Naive B cell (primary cell): ENCODE measurements at regions not wholly inside any gene's neighbourhood (a gene's known extent, or its start where the extent isn't known, plus 50 kb on each side); places are given as distances from the start of the nearest gene placed in this dataset.
"Not testable (repeated sequence)": the region's sequence is repeated elsewhere in the genome, so short reads cannot be mapped to it uniquely, and the experiment has no call there.

Experiments
- ATAC-seq, 2 donors: fragments of 150-1000 bp; cut with Tn5 transposase; 2 replicates each; pipeline ENCODE4 v1.10.0; 2021; ENCODE audit warnings: low read depth in 2 of 2, mild to moderate bottlenecking in 2 of 2, moderate library complexity in 2 of 2
- DNase-seq: peaks from one replicate; pipeline ENCODE4 v3.0.0; 2022
- H3K27ac Mint-ChIP-seq, 6 donors: one replicate each; pipeline ENCODE4 v1.8.0; 2020 to 2022; ENCODE audit warnings: mild to moderate bottlenecking in 6 of 6, mixed read lengths in 6 of 6, moderate library complexity in 5 of 6, inconsistent platforms in 2 of 6
- H3K27me3 Mint-ChIP-seq, 3 donors: one replicate each; pipeline ENCODE4 v1.8.0; 2021 to 2022; ENCODE audit warnings: mixed read lengths in 3 of 3, mild to moderate bottlenecking in 1 of 3
- H3K36me3 Mint-ChIP-seq, 2 donors: one replicate each; pipeline ENCODE4 v1.8.0; 2020 to 2022; ENCODE audit warnings: mixed read lengths in 2 of 2, inconsistent platforms in 1 of 2, mild to moderate bottlenecking in 1 of 2
- H3K4me1 Mint-ChIP-seq, 3 donors: one replicate each; pipeline ENCODE4 v1.8.0; 2020 to 2022; ENCODE audit warnings: mixed read lengths in 3 of 3, inconsistent platforms in 1 of 3, mild to moderate bottlenecking in 1 of 3, moderate library complexity in 1 of 3
- H3K4me3 Mint-ChIP-seq, 8 donors: one replicate each; pipeline ENCODE4 v1.8.0; 2020 to 2022; ENCODE audit warnings: mild to moderate bottlenecking in 8 of 8, mixed read lengths in 8 of 8, moderate library complexity in 8 of 8, inconsistent platforms in 2 of 8
- H3K9me3 Mint-ChIP-seq, 7 donors: one replicate each; pipeline ENCODE4 v1.8.0; 2020 to 2022; ENCODE audit warnings: mixed read lengths in 7 of 7, mild to moderate bottlenecking in 5 of 7, inconsistent platforms in 2 of 7, moderate library complexity in 1 of 7

GRCh38 chr3:166697495-166697894 is 682.6 kb downstream of the ZBBX start:
- Mint-ChIP-seq H3K9me3 (peaks cover 0 to 4% (median 0%) of the 10 kb centered on the region in 7 donors), H3K27ac (no peak overlapping the region), H3K4me1 (no peaks in the 10 kb centered on the region), H3K4me3 (no peak overlapping the region), H3K27me3 (no peaks in the 10 kb centered on the region), H3K36me3 (no peaks in the 10 kb centered on the region)
- no peak for ATAC-seq
- DNase-seq, result no peak

- H3K27ac Mint-ChIP-seq, result no peak overlapping the region
- ATAC-seq, result no peak
- H3K27me3 Mint-ChIP-seq, result no peaks in the 10 kb centered on the region
- H3K4me3 Mint-ChIP-seq, result no peak overlapping the region
- no peaks in the 10 kb centered on the region for H3K4me1 Mint-ChIP-seq
- H3K9me3 Mint-ChIP-seq, result peaks cover 0 to 4% (median 0%) of the 10 kb centered on the region in 7 donors
- no peaks in the 10 kb centered on the region for H3K36me3 Mint-ChIP-seq
- no peak for DNase-seq
These were observed 684.0 kb downstream of the ZBBX start for GRCh38 chr3:166696103-166696502.

GRCh38 chr3:166688665-166689064 is 691.4 kb downstream of the ZBBX start:
- Mint-ChIP-seq H3K36me3 (no peaks in the 10 kb centered on the region), H3K4me3 (no peak overlapping the region), H3K27me3 (no peaks in the 10 kb centered on the region), H3K27ac (no peak overlapping the region), H3K4me1 (no peaks in the 10 kb centered on the region), H3K9me3 (peaks cover 0 to 4% (median 0%) of the 10 kb centered on the region in 7 donors)
- no peak for DNase-seq
- ATAC-seq, result no peak

GRCh38 chr3:166685246-166685645 is 694.9 kb downstream of the ZBBX start:
- Mint-ChIP-seq H3K27me3 (no peaks in the 10 kb centered on the region), H3K36me3 (no peaks in the 10 kb centered on the region), H3K9me3 (peaks cover 0 to 4% (median 0%) of the 10 kb centered on the region in 7 donors), H3K4me3 (no peak overlapping the region), H3K27ac (no peak overlapping the region), H3K4me1 (no peaks in the 10 kb centered on the region)
- DNase-seq, result no peak
- no peak for ATAC-seq

- DNase-seq, H3K9me3 Mint-ChIP-seq, H3K27ac Mint-ChIP-seq, H3K4me1 Mint-ChIP-seq, H3K27me3 Mint-ChIP-seq, H3K36me3 Mint-ChIP-seq, H3K4me3 Mint-ChIP-seq, ATAC-seq: not testable (repeated sequence)
These were observed 696.0 kb downstream of the ZBBX start for GRCh38 chr3:166684077-166684476.

- no peak overlapping the region for H3K4me3 Mint-ChIP-seq
- no peaks in the 10 kb centered on the region for H3K27me3 Mint-ChIP-seq
- no peak overlapping the region for H3K27ac Mint-ChIP-seq
- no peaks in the 10 kb centered on the region for H3K4me1 Mint-ChIP-seq
- no peaks in the 10 kb centered on the region for H3K36me3 Mint-ChIP-seq
- peaks cover 0 to 3% (median 0%) of the 10 kb centered on the region in 7 donors for H3K9me3 Mint-ChIP-seq
- DNase-seq (no peak), ATAC-seq (no peak)
These were observed 710.3 kb downstream of the ZBBX start for GRCh38 chr3:166669781-166670180.

- H3K9me3 Mint-ChIP-seq, result peaks cover 7 to 27% (median 14%) of the 10 kb centered on the region in 7 donors
- peak overlapping the region in 1 of 6 donors; percentile 38 for H3K27ac Mint-ChIP-seq
- DNase-seq (no peak), ATAC-seq (no peak)
- H3K27me3 Mint-ChIP-seq, result no peaks in the 10 kb centered on the region
- no peaks in the 10 kb centered on the region for H3K36me3 Mint-ChIP-seq
- H3K4me3 Mint-ChIP-seq, result no peak overlapping the region
- no peaks in the 10 kb centered on the region for H3K4me1 Mint-ChIP-seq
These were observed 716.9 kb downstream of the ZBBX start for GRCh38 chr3:166663194-166663593.

GRCh38 chr3:166661621-166662020 is 718.5 kb downstream of the ZBBX start:
- H3K36me3 Mint-ChIP-seq, result no peaks in the 10 kb centered on the region
- no peak overlapping the region for H3K4me3 Mint-ChIP-seq
- H3K9me3 Mint-ChIP-seq, result peaks cover 9 to 27% (median 16%) of the 10 kb centered on the region in 7 donors
- ATAC-seq (no peak), DNase-seq (no peak)
- no peaks in the 10 kb centered on the region for H3K4me1 Mint-ChIP-seq
- H3K27ac Mint-ChIP-seq, result no peak overlapping the region
- no peaks in the 10 kb centered on the region for H3K27me3 Mint-ChIP-seq

- ATAC-seq, result no peak
- Mint-ChIP-seq H3K4me1 (no peaks in the 10 kb centered on the region), H3K27ac (no peak overlapping the region), H3K9me3 (peaks cover 9 to 29% (median 17%) of the 10 kb centered on the region in 7 donors), H3K36me3 (no peaks in the 10 kb centered on the region), H3K27me3 (no peaks in the 10 kb centered on the region), H3K4me3 (no peak overlapping the region)
- no peak for DNase-seq
These were observed 719.1 kb downstream of the ZBBX start for GRCh38 chr3:166660962-166661361.

GRCh38 chr3:166637984-166638530 is 742.0 kb downstream of the ZBBX start:
- ATAC-seq (no peak), DNase-seq (no peak)
- no peaks in the 10 kb centered on the region for H3K4me1 Mint-ChIP-seq
- H3K27me3 Mint-ChIP-seq, result no peaks in the 10 kb centered on the region
- no peak overlapping the region for H3K27ac Mint-ChIP-seq
- no peaks in the 10 kb centered on the region for H3K36me3 Mint-ChIP-seq
- no peak overlapping the region for H3K4me3 Mint-ChIP-seq
- peaks cover 0 to 4% (median 0%) of the 10 kb centered on the region in 7 donors for H3K9me3 Mint-ChIP-seq

GRCh38 chr3:166634091-166634746 is 745.9 kb downstream of the ZBBX start:
- Mint-ChIP-seq H3K4me3 (no peak overlapping the region), H3K36me3 (no peaks in the 10 kb centered on the region), H3K27ac (no peak overlapping the region), H3K4me1 (no peaks in the 10 kb centered on the region), H3K9me3 (peaks cover 0 to 8% (median 0%) of the 10 kb centered on the region in 7 donors), H3K27me3 (no peaks in the 10 kb centered on the region)
- ATAC-seq, result no peak
- DNase-seq, result no peak

GRCh38 chr3:166630190-166630589 is 749.9 kb downstream of the ZBBX start:
- Mint-ChIP-seq H3K4me3 (no peak overlapping the region), H3K9me3 (peaks cover 0 to 4% (median 0%) of the 10 kb centered on the region in 7 donors), H3K36me3 (no peaks in the 10 kb centered on the region), H3K27me3 (no peaks in the 10 kb centered on the region), H3K4me1 (no peaks in the 10 kb centered on the region), H3K27ac (no peak overlapping the region)
- ATAC-seq (no peak), DNase-seq (no peak)

GRCh38 chr3:166613365-166613764 is 766.7 kb downstream of the ZBBX start:
- DNase-seq, result no peak
- H3K9me3 Mint-ChIP-seq, result peaks cover 0 to 5% (median 4%) of the 10 kb centered on the region in 7 donors
- H3K4me3 Mint-ChIP-seq, result no peak overlapping the region
- no peaks in the 10 kb centered on the region for H3K36me3 Mint-ChIP-seq
- H3K27me3 Mint-ChIP-seq, result no peaks in the 10 kb centered on the region
- no peak for ATAC-seq
- no peak overlapping the region for H3K27ac Mint-ChIP-seq
- no peaks in the 10 kb centered on the region for H3K4me1 Mint-ChIP-seq

- not testable (repeated sequence) for H3K4me1 Mint-ChIP-seq
These were observed 767.3 kb downstream of the ZBBX start for GRCh38 chr3:166612761-166613160.

More at GRCh38 chr3:166612761-166613160, 767.3 kb downstream of the ZBBX start:
- H3K36me3 Mint-ChIP-seq, H3K27ac Mint-ChIP-seq, ATAC-seq, H3K4me3 Mint-ChIP-seq, H3K9me3 Mint-ChIP-seq, H3K27me3 Mint-ChIP-seq, DNase-seq: not testable (repeated sequence)
